ENCODE measurements at regions not wholly inside any gene's neighbourhood (a gene's known extent, or its start where the extent isn't known, plus 50 kb on each side); places are given as distances from the start of the nearest gene placed in this dataset.

- no peak for TF ChIP-seq CTCF (IDR thresholded peaks at IDR 0.05)
- TF ChIP-seq POLR2A (IDR thresholded peaks at IDR 0.05), result no peak
- Histone ChIP-seq H3K27me3 (no peaks in the 10 kb centered on the region), H3K4me3 (no peak overlapping the region), H3K9me3 (replicated peaks in 1 of 3) (no peaks in the 10 kb centered on the region), H3K27ac (no peak overlapping the region), H3K36me3 (replicated peaks in 1 of 2) (no peaks in the 10 kb centered on the region), H3K4me1 (replicated peaks in 1 of 2) (no peaks in the 10 kb centered on the region)
- intact Hi-C loops (cut with DNase I), result no loop called here
- 87 to 94% (median 91%) methylated on average over 2 to 5 of the region's 5 CpGs for WGBS, 4 donors
- no peak for DNase-seq
Observed at GRCh38 chr4:81870275-81870674, 398.6 kb upstream of the RASGEF1B start.

- no peaks in the 10 kb centered on the region for H3K27me3 ChIP-seq
- DNase-seq, result no peak
- H3K36me3 ChIP-seq (replicated peaks in 1 of 2), result no peaks in the 10 kb centered on the region
- H3K4me1 ChIP-seq (replicated peaks in 1 of 2), result no peaks in the 10 kb centered on the region
- H3K27ac ChIP-seq, result no peak overlapping the region
- no peak for TF ChIP-seq POLR2A (IDR thresholded peaks at IDR 0.05)
- no peak for TF ChIP-seq CTCF (IDR thresholded peaks at IDR 0.05)
- no peaks in the 10 kb centered on the region for H3K9me3 ChIP-seq (replicated peaks in 1 of 3)
- intact Hi-C loops (cut with DNase I), result no loop called here
- no peak overlapping the region for H3K4me3 ChIP-seq
Observed at GRCh38 chr4:81860111-81860510, 388.4 kb upstream of the RASGEF1B start.

- no peak for DNase-seq
- TF ChIP-seq CTCF (IDR thresholded peaks at IDR 0.05), result no peak
- no peak for TF ChIP-seq POLR2A (IDR thresholded peaks at IDR 0.05)
- no peaks in the 10 kb centered on the region for H3K9me3 ChIP-seq (replicated peaks in 1 of 3)
- no peaks in the 10 kb centered on the region for H3K27me3 ChIP-seq
- no peak overlapping the region for H3K4me3 ChIP-seq
- no peaks in the 10 kb centered on the region for H3K36me3 ChIP-seq (replicated peaks in 1 of 2)
- WGBS, 4 donors, result 88 to 95% (median 93%) methylated on average over 1 of the region's 1 CpG
- no peaks in the 10 kb centered on the region for H3K4me1 ChIP-seq (replicated peaks in 1 of 2)
- no peak overlapping the region for H3K27ac ChIP-seq
- intact Hi-C loops (cut with DNase I), result no loop called here
Observed at GRCh38 chr4:81854406-81854805, 382.7 kb upstream of the RASGEF1B start.

- H3K27ac ChIP-seq, result no peak overlapping the region
- H3K4me3 ChIP-seq, result no peak overlapping the region
- WGBS, 4 donors, result 55 to 73% (median 67%) methylated on average over 1 of the region's 1 CpG
- no peaks in the 10 kb centered on the region for H3K27me3 ChIP-seq
- intact Hi-C loops (cut with DNase I), result no loop called here
- no peak for DNase-seq
- TF ChIP-seq POLR2A (IDR thresholded peaks at IDR 0.05) (no peak), CTCF (IDR thresholded peaks at IDR 0.05) (no peak)
- H3K9me3 ChIP-seq (replicated peaks in 1 of 3), result no peaks in the 10 kb centered on the region
- no peaks in the 10 kb centered on the region for H3K4me1 ChIP-seq (replicated peaks in 1 of 2)
- no peaks in the 10 kb centered on the region for H3K36me3 ChIP-seq (replicated peaks in 1 of 2)
Observed at GRCh38 chr4:81852031-81852715, 380.5 kb upstream of the RASGEF1B start.
